HG03095 (cell line): ENCODE measurements at regions not wholly inside any gene's neighbourhood (a gene's known extent, or its start where the extent isn't known, plus 50 kb on each side); places are given as distances from the start of the nearest gene placed in this dataset.

Experiments used
- ATAC-seq: cut with Tn5 transposase; IDR thresholded peaks from one replicate; pipeline ENCODE4 v1.9.1; 2021; ENCODE audit warnings: moderate library complexity; ENCODE audit not compliant: unreplicated experiment

DNA sequence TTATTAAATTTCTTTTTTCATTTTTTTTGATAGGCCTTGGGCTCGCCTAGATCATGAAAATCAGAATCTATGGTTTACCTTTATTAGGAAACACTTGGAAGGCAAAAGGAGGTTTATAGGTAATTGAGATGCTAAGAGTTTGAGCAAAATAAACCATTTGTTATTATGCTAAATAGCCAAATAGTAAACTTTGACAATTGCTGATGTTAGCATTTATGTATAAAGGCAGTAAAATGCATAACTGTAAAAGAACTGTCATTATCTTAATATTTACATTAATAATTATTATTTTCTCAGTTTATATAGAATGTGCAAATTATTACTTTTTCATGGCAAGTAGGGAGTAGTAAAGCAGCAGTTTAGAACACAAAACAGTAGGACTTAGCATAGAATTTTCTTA is 1737.8 kb upstream of the PRR20A start:
- ATAC-seq, result no peak

DNA sequence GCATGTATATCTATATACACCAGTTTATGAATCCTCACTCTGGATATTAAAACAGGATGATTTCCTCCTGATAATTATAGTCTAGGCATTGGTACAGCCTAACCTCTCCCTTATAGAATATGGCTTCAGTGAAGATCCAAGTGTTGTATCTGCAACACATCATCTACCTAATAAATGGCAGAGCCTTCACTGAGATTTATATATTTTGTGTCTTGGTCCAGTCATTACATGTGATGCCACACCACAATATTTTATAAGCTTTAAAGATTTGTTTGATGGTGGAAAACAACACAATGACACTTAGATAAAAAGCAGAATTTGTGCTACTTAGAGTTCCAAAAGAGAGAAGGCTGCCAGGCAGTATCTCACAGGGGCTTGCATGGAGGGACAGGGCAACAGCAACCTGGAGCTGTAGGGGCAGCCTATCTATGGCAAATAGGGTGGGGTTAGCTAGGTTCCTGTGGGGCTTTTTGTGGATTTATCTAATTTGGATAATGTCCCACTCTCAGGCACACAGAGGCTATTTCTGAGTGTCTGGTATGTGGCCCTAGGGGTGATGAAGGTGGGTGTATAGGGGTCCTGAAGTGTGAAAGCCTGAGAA is 1736.7 kb upstream of the PRR20A start:
- no peak for ATAC-seq

DNA sequence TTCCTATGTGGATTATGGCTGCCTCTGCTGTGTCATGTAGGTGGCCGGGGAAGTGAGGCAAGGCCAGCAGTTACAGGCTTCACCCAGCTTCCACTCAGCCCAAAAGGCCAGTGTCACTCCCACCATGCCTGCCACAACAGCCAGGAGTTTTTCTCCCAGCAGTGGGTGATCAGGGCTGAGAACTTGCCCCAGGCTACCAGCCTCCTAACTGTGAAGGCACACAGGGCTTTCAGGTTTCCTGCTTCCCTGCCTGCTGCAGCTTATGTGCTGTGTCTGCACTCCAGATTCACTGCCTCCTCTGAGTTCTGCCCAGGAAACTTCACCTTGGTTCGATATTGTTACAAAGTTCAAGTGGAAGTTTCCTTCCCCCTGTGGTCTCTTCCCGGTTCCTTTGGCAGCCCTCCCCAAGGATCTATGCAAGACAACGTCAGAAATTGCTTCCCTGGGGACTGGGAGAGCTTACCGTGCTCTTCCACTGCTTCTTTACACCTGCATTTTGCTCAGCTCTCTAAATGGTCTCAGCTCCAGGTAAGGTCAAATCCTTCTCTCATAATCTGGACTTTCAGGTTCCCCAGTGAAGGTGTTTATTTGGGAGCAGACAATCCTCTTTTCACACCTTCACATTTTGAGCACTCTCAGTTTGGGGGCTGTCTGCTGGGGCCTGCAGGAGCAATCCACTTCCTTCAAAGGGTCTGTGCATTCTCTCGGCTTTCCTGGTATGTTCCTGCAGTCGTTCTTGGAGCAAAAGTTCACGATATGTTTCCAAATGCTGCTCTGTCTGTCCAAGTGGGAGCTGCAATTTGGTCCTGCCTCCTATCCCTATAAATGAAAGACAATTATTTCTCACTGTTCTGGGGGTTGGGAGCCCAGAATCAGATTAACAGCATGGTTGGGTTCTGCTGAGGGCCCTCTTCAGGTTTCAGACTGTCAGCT is 1730.1 kb upstream of the PRR20A start:
- ATAC-seq, result no peak

DNA sequence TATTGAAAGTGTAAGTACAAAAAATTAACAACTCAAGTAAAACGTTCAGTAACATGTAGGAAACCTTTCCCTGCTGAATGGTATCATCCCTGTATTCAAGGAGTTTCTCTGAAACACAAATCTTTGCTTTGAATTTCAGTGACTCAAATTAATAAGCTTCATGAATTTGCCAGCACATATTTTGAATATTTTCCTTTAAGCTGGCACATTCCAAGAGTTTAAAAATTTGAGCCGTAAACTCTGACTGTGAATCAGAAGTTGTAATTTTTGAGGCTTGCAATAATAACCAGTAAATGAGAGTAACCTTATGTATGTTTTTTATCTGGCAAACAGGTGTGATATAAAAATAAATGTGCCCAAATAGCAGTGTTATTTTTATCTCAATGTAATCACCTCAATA is 1722.6 kb upstream of the PRR20A start:
- ATAC-seq, result no peak

DNA sequence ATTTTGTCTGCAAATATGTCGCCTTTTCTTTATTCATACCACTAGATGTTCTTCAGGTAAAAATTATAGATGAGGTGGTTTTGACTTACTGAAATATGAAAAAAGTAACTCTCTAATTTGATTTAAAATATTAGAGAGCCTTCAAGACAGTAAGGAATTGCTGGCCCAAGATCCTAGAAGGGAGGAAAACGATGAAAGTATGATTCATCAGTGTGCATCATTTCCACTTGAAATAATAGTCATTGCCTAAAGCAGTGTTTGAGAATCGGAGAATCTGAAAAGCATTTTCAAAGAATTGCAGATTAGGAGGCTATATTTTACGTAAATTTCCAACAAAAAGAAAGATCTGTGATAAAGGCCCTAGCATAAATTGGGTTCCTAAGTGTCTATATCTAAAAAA is 1707.9 kb upstream of the PRR20A start:
- no peak for ATAC-seq

DNA sequence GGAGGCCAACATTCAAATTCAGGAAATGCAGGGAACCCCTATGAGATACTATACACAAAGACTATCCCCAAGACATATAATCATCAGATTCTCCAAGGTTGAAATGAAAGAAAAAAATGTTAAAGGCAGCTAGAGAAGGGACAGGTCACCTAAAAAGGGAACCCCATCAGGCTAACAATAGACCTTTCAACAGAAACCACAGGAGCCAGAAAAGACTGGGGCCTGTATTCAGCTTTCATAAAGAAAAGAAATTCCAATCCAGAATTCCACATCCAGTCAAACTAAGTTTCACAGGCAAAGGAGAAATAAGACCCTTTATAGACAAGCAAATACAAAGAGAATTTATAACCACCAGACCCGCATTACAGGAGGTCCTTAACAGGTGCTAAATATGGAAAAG is 1703.6 kb upstream of the PRR20A start:
- ATAC-seq, result no peak

DNA sequence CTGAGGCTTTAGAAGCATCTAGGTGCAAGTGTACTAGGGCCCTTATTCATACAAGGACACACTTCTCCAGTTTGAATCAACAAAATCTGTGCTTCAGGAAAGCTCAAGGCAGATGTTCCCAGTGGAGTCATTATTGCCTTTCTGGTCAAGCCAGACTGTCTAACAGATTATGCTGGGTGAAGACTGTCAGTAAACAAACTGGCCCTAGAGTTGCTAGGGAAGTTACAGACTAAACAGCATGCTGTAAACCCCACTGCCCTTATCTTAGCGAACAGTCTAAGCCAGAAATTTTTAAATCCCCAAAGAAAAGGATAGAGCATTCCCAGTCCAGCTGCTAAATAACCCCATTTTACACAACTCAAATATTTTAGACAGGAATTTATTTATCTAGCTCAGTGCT is 1701.3 kb upstream of the PRR20A start:
- no peak for ATAC-seq

DNA sequence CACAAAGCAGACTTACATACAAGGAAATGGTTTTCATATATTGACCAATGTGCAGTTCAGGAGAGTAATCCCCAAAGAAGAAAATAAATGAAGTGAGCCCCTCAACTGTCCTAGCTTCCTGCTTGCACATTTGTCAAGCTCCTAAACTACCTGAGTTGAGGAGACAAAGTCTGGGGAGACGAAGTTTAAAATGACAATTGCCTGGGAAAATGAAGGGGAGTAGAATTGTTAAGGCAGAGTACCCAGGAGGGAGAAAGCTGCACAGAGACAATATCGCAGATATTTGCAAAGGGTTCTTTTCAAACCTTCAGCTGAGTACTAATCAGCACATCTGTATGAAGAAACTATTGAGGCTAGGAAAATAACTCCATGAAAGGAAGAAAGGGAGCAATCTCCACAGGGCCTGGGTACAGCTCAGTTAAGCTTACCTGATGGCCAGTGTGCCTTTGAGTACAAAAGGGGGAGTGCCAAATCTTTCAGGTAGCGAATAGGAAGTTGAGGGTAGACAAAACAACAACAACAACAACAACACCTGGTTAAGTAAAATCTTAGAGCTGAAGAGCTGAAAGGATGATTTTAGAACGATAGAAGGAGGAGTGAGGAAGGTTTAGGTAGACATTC is 1700.1 kb upstream of the PRR20A start:
- no peak for ATAC-seq

DNA sequence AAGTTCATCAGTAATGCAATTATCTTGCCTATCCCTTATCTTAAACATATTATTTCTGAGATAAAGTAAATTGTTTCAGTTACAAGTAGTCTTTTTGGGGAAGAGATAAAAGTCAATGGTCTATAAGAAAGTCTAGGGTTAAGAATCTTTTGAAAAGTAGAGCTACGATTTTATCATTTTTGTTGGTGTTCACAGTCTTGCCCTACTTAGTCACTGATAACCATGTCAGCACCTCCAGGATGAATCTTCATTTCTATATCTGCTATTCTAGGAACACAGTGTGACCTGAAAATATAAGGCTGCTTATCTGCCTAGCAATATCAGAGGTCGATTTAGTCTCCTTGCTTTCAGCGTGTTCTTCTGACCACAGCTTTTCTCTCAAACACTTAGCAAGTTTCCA is 1676.5 kb upstream of the PRR20A start:
- no peak for ATAC-seq

DNA sequence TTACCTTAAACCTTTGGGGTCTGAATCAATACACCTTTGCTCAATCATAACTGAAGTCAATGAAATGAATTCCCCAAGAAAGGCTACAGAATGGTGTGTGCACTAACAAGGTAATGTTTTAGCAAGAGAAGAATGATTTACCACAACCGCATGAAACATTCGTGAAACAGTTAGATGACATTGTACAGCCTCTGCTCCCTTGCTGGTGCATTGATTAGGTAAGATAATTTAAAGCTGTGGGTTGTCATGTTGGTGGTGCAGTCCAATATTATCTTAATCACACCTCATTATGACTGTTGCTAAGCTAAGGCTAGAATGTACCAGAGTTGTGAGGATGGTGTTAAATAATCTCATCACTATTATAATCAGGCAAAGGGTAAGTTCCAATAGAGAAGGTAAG is 1673.2 kb upstream of the PRR20A start:
- ATAC-seq, result no peak

DNA sequence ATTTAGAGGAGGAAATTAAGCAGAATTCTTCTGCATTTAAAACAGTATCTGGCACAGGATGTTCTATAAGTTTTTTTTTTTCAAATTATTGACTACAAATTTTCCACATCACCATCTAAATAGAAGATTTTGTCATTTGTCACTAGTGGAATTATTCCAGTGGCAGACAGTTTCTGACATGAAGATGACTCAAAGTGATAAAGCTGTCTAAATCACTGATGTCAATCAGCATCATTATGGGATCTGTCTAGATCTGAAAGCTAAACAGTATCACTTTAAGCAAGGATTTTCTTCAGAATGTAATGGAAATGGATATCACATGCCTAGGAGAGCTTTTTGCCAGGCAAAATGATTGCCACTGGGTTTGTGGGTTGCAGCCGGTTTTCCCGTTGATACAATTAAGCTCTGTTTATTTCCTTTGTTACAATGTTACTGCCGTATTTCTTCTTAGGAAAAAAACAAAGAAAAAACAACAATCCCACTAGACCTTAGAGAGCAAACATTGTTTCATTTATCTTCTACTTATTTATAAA is 1657.0 kb upstream of the PRR20A start:
- ATAC-seq, result no peak

DNA sequence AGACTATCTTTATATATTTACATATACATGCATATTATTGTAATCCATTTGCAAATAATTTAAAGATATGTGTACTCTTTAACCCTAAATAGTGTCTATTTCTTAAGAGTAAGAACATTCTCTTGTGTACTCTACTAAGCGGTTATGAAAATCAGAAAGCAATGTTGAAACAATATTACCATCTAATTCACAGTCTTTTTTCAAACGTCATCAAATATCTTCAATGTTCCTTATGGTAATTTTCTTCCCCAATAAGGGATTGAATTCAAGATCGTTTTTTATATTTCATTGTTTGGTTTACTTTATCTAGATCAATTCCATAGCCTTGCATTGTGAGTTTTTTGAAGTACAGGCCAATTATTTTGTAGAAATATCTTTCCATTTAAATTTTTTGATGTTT is 1647.4 kb upstream of the PRR20A start:
- no peak for ATAC-seq

DNA sequence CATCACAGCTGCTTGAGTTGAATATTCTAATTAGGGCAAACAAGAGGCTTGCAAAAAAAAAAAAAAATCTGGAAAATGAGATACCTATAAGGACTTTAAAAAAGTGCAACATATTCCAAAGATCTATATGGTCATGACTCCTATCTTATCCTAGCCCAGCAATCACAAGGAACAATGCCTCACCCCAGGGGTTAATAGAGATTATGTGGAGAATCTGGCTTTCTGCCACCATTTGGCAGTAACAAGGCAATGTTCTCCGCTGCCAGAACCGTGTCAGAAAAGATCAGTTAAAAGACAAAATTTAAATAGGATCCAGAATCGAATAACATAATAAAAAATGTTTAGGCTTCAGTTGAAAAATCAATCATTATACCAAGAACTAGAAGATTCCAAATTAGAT is 1643.2 kb upstream of the PRR20A start:
- no peak for ATAC-seq

DNA sequence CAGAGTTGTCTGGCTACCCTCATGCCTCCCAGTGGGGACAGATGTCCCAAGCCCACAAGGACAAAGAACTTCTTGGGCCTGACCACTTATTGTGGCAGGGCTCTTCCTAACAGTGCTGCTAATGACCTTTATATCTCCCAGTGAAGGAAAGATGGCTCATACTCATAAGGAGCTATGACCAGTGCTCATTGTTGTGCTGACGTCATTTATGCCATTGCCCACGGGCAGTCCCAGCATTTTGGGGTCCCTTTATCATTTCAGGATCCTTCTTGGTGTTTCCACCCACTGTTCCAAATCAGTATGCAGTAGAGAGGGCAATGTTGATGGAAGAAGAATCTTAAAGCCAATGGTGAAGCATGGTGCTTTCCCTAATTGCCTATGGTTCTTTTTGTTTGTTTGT is 1640.0 kb upstream of the PRR20A start:
- no peak for ATAC-seq

DNA sequence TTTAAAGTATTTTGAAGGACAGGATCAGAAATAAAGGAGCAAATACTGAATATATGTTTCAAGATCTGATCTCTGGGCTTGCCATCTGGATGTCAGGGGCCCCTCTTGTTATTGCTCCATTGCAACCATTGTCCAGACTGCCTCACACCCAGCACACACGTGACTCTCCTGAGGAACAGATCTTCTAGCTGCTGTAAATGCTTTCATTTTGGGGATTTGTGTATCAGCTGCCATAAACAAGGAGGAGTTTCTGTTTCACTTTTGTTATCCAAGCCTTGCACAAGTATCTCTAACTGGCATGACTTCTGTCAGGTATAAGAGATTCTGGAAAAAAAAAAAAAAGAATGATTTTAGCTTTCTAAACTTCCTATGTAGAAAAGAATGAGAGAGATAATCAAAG is 1624.1 kb upstream of the PRR20A start:
- ATAC-seq, result no peak

DNA sequence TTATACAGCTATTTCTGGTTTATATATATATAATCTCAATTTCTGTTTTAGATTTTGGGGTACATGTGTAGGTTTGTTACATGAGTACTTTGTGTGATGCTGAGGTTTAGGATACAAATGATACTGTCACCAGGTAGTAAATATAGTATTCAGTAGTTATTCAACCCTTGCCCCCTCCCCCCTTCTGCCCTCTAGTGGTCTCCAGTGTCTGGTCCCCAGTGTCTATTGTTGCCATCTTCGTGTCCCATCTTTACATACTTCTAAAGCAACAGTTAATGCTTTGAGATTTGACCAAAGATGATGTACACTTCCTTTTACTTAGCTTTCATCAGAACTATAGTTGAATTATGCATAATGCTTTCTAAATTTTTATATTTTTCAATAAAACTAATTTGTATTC is 1623.4 kb upstream of the PRR20A start:
- ATAC-seq, result no peak

DNA sequence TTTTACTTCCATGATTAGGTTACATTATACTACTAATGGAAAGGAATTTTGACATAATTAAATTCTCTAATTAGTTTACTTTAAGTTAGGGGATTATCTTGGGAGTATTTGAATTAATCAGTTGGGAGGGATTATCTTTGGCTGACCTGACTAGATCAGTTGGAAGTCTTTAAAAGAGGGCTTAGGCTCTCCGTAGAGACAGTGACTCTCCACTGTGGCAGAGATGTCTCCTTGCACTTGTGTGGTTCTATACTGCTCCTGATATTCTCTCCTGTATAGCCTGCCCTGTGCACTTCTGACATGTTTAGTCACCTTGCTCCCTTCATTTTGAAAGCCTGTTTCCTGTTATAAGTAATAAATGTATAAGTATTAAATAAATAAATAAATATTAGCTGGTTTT is 1612.3 kb upstream of the PRR20A start:
- no peak for ATAC-seq

DNA sequence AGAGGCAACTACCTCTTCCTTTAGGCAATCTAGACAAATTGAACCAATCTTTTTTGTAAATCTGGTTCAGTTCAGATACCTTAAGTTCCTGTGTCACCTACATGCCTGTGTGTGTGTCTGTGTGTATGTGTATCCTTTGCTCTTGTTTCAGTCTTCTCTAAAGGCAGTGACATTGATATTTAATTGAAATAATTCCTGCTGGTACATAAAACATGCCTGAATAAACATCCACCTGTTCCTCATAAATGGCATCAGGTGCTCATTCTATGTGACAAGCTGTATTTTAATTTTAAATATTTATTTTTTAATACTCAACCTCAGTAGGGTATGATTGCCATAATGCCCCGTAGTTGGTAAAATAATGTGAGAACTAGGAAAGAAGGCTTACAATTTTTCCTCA is 1606.4 kb upstream of the PRR20A start:
- ATAC-seq, result no peak

DNA sequence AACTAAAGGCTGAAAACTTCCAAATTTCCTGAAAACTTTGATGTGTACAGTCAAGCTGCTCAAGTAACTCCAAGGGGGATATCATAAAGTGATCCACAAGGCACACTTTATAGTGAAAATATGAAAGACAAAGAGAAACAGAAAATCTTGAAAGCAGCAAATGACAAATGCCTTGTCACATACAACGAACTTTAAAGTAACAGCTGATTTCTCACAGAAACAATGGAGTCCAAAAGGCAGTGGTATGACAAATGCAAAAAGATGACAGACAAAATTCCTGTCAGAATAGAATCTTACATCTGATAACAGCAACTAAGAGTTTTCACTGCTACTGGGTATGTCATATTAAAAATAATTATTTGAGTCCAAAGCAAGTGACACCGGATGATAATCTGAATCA is 1602.3 kb upstream of the PRR20A start:
- no peak for ATAC-seq

DNA sequence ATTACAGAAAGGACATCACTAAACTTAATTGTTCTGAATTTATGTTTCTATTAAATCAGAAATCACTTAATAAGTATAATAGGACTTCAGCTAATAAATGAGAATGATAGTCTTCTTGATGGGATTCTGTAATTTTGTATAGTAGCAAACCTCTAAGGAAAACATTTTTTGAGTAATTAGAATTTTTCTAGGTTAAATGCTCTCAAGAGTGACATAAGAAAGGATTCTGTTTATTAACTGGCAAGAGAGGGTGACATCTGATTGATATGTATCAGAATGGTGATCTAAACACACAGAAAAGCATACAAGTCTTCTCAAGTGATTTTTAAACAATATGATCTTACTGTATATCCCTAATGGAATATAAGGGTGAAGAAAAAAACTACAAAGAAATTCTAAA is 1597.7 kb upstream of the PRR20A start:
- no peak for ATAC-seq

DNA sequence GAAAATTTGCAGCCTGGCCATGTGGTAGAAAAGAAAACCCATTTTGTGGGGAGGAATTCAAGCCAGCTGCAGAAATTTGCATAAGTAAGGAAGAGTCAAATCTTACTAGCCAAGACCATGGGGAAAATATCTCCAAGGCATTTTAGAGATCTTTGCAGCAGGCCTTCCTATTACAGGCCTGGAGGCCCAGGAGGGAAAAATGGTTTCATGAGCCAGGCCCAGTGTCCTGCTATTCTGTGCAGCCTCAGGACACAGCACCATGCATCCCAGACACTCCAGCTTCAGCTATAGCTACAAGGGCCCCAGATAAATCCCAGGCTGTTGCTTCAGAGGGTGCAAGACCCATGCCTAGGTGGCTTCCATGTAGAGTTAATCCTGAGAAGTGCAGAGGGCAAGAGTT is 1590.1 kb upstream of the PRR20A start:
- no peak for ATAC-seq

DNA sequence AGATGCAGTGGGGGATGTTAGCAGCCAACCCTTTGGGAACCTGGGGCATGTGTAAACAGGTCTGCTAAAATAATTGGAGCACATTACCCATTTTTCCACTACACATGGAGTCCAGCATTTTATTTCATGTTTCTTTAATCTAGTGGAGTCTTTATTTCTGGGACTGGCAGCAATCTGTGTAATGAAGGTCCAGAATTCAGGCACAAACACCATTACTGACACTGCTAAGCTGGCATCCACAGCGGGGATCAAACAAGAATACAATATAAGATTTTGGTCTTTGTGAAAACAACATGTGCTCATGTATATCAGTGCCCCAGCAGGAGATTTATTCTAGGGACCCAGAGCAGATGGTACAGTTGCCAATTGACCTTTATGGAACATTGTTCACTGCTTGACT is 1587.0 kb upstream of the PRR20A start:
- no peak for ATAC-seq
